OCI-LY1 (cell line): ENCODE measurements at regions not wholly inside any gene's neighbourhood (a gene's known extent, or its start where the extent isn't known, plus 50 kb on each side); places are given as distances from the start of the nearest gene placed in this dataset.

Experiments
- H2AFZ ChIP-seq: fragments of 200-600 bp; sonication (generic), shearing (Covaris generic); 2 replicates; pipeline ENCODE4 v1.6.0; 2014; ENCODE audit warnings: antibody characterized with exemption, mild to moderate bottlenecking, low read length
- H3F3A ChIP-seq: fragments of 200-600 bp; sonication (generic), shearing (Covaris generic); 2 replicates; pipeline ENCODE4 v1.6.0; 2014; ENCODE audit warnings: mild to moderate bottlenecking, antibody characterized with exemption, low read length, moderate library complexity; ENCODE audit not compliant: insufficient read depth
- H3K27ac ChIP-seq: fragments of 200-600 bp; sonication (generic); 2 replicates; pipeline ENCODE4 v1.5.1; 2014; ENCODE audit warnings: low read length, mixed run types, mild to moderate bottlenecking, low read depth; ENCODE audit not compliant: poor library complexity, severe bottlenecking
- H3K27me3 ChIP-seq: fragments of 200-600 bp; sonication (generic); 2 replicates; pipeline ENCODE4 v1.6.0; 2014; ENCODE audit warnings: antibody characterized with exemption, mild to moderate bottlenecking, low read length, moderate library complexity; ENCODE audit not compliant: insufficient read depth
- H3K36me3 ChIP-seq: fragments of 200-600 bp; sonication (generic); 2 replicates; pipeline ENCODE4 v1.6.1; 2014; ENCODE audit warnings: mild to moderate bottlenecking, antibody characterized with exemption, low read length, moderate library complexity, mixed read lengths; ENCODE audit not compliant: insufficient read depth
- H3K4me1 ChIP-seq: fragments of 200-600 bp; sonication (generic); 2 replicates; pipeline ENCODE4 v1.5.1; 2014; ENCODE audit warnings: mild to moderate bottlenecking, low read length, moderate library complexity; ENCODE audit not compliant: insufficient read depth, severe bottlenecking
- H3K4me2 ChIP-seq: fragments of 200-600 bp; sonication (generic), shearing (Covaris generic); 2 replicates; pipeline ENCODE4 v1.6.1; 2014; ENCODE audit warnings: low read length
- H3K4me3 ChIP-seq: fragments of 200-600 bp; sonication (generic); 2 replicates; pipeline ENCODE4 v1.5.1; 2014; ENCODE audit warnings: low read length, low read depth, mild to moderate bottlenecking, mixed read lengths; ENCODE audit not compliant: poor library complexity, severe bottlenecking
- H3K79me2 ChIP-seq: fragments of 200-600 bp; shearing (Covaris generic); 2 replicates; pipeline ENCODE4 v1.6.1; 2016; ENCODE audit warnings: mixed run types, low read length, mixed read lengths; ENCODE audit not compliant: insufficient read depth
- H3K9ac ChIP-seq: fragments of 200-600 bp; sonication (generic), shearing (Covaris generic); 2 replicates; pipeline ENCODE4 v1.6.1; 2014; ENCODE audit warnings: mild to moderate bottlenecking, low read length, mixed read lengths
- H3K9me2 ChIP-seq: fragments of 200-600 bp; sonication (generic), shearing (Covaris generic); 2 replicates; pipeline ENCODE4 v1.6.1; 2014; ENCODE audit warnings: low read depth, mild to moderate bottlenecking, low read length, mixed read lengths
- H3K9me3 ChIP-seq: fragments of 200-600 bp; shearing (Covaris generic); 2 replicates; pipeline ENCODE4 v1.6.1; 2014; ENCODE audit warnings: low read length, mixed read lengths
- H4K20me1 ChIP-seq: fragments of 200-600 bp; sonication (generic), shearing (Covaris generic); 2 replicates; pipeline ENCODE4 v1.6.0; 2016; ENCODE audit warnings: mild to moderate bottlenecking, low read length; ENCODE audit not compliant: insufficient read depth
- CTCF ChIP-seq: fragments of 200-600 bp; sonication (generic), shearing (Covaris generic); IDR thresholded peaks from 2 replicates; pipeline ENCODE4 v1.5.1; 2017; ENCODE audit warnings: mild to moderate bottlenecking, antibody characterized with exemption, low read length, moderate library complexity, mixed read lengths
- EZH2 ChIP-seq: fragments of 200-600 bp; sonication (generic), shearing (Covaris generic); IDR thresholded peaks from 2 replicates; pipeline ENCODE4 v1.8.0; 2017; ENCODE audit warnings: borderline replicate concordance, mixed run types, mild to moderate bottlenecking, antibody characterized with exemption, low read length, moderate library complexity, mixed read lengths

GRCh38 chr2:107448160-107448559 lies 378.5 kb upstream of the RGPD4 start:
- Histone ChIP-seq H3K4me3 (no peak overlapping the region), H3K9me3 (no peaks in the 10 kb centered on the region), H3K36me3 (no peaks in the 10 kb centered on the region), H4K20me1 (no peaks in the 10 kb centered on the region), H3K9ac (no peak overlapping the region), H3K27me3 (no peaks in the 10 kb centered on the region), H3K79me2 (no peaks in the 10 kb centered on the region), H3K4me1 (no peaks in the 10 kb centered on the region), H3F3A (no peaks in the 10 kb centered on the region), H2AFZ (no peak overlapping the region), H3K4me2 (no peak overlapping the region), H3K27ac (no peak overlapping the region), H3K9me2 (no peaks in the 10 kb centered on the region)
- TF ChIP-seq EZH2 = no peak
- TF ChIP-seq CTCF = no peak

- no peaks in the 10 kb centered on the region for H3K79me2 ChIP-seq
- H2AFZ ChIP-seq = no peak overlapping the region
- H3K4me3 ChIP-seq = no peak overlapping the region
- TF ChIP-seq CTCF (no peak), EZH2 (no peak)
- H3K9me2 ChIP-seq = no peaks in the 10 kb centered on the region
- no peak overlapping the region for H3K27ac ChIP-seq
- H3K27me3 ChIP-seq = no peaks in the 10 kb centered on the region
- H3K36me3 ChIP-seq = no peaks in the 10 kb centered on the region
- H3K4me1 ChIP-seq = no peaks in the 10 kb centered on the region
- H4K20me1 ChIP-seq = no peaks in the 10 kb centered on the region
- no peak overlapping the region for H3K9ac ChIP-seq
- H3F3A ChIP-seq = no peaks in the 10 kb centered on the region
- H3K4me2 ChIP-seq = no peak overlapping the region
- no peaks in the 10 kb centered on the region for H3K9me3 ChIP-seq
Observed at GRCh38 chr2:107461301-107461700, 365.4 kb upstream of the RGPD4 start.

GRCh38 chr2:107462181-107462580 lies 364.5 kb upstream of the RGPD4 start:
- H3K9me2 ChIP-seq = no peaks in the 10 kb centered on the region
- H2AFZ ChIP-seq = no peak overlapping the region
- H4K20me1 ChIP-seq = no peaks in the 10 kb centered on the region
- no peaks in the 10 kb centered on the region for H3K79me2 ChIP-seq
- no peaks in the 10 kb centered on the region for H3K9me3 ChIP-seq
- no peak overlapping the region for H3K4me2 ChIP-seq
- H3K36me3 ChIP-seq = no peaks in the 10 kb centered on the region
- H3K4me1 ChIP-seq = no peaks in the 10 kb centered on the region
- H3K27me3 ChIP-seq = no peaks in the 10 kb centered on the region
- TF ChIP-seq EZH2 = no peak
- no peak for TF ChIP-seq CTCF
- no peak overlapping the region for H3K4me3 ChIP-seq
- no peak overlapping the region for H3K9ac ChIP-seq
- H3K27ac ChIP-seq = no peak overlapping the region
- H3F3A ChIP-seq = no peaks in the 10 kb centered on the region
